Neutrophil (primary cell): ENCODE measurements at regions not wholly inside any gene's neighbourhood (a gene's known extent, or its start where the extent isn't known, plus 50 kb on each side); places are given as distances from the start of the nearest gene placed in this dataset.

Experiments used
- H3K27ac ChIP-seq: fragments of 200-600 bp; sonication (generic); 2 replicates; pipeline ENCODE4 v1.5.1; 2016; ENCODE audit warnings: mild to moderate bottlenecking, moderate library complexity
- H3K27me3 ChIP-seq: fragments of 200-600 bp; sonication (generic); 2 replicates; pipeline ENCODE4 v1.6.0; 2016; ENCODE audit warnings: mild to moderate bottlenecking
- H3K36me3 ChIP-seq: fragments of 200-600 bp; sonication (generic); 2 replicates; pipeline ENCODE4 v1.5.1; 2017
- H3K4me1 ChIP-seq, 2 experiments: fragments of 200-600 bp in 1 of 2; sonication (generic) in 1 of 2; 1 replicate in 1 of 2; 2 replicates in 1 of 2; pipeline versions ENCODE4 v1.5.1 to v1.6.1; 2013 to 2016; ENCODE audit warnings: low read depth in 1 of 2, low read length in 1 of 2, mild to moderate bottlenecking in 1 of 2, moderate library complexity in 1 of 2; ENCODE audit not compliant: control insufficient read depth in 1 of 2, insufficient read depth in 1 of 2
- H3K4me3 ChIP-seq, 2 experiments: fragments of 200-600 bp in 1 of 2; sonication (generic) in 1 of 2; 1 replicate in 1 of 2; 2 replicates in 1 of 2; pipeline ENCODE4 v1.5.1; 2013 to 2016; ENCODE audit warnings: low read depth in 1 of 2, low read length in 1 of 2, mild to moderate bottlenecking in 1 of 2, moderate library complexity in 1 of 2
- H3K9me3 ChIP-seq: fragments of 200-600 bp; sonication (generic); 2 replicates; pipeline ENCODE4 v1.5.1; 2016
- TF ChIP-seq, protein P1 (sequence below): fragments of 200-600 bp; sonication (generic); IDR thresholded peaks from 2 replicates; pipeline ENCODE4 v1.5.1; 2016; ENCODE audit warnings: antibody characterized with exemption

DNA sequence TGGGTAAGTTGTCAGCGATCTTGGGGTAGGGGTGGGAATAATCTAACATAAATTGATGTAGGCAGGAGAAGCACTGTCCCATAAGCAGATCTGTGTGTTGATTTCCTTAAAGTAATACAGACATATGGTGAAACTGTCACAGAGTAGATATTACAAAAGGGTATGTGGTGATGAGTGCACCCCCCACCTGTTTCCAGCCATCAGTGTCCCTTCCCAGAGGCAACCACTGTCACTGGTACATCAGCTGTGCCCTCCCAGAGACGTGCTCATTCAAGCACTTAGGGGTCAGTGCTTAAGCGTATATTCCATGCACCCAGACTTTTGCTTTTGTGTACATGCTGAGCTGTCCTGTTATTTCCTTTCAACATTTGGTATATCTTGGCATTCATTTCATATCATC lies 94.3 kb upstream of the PITX1 start:
- TF ChIP-seq, protein P1, sequence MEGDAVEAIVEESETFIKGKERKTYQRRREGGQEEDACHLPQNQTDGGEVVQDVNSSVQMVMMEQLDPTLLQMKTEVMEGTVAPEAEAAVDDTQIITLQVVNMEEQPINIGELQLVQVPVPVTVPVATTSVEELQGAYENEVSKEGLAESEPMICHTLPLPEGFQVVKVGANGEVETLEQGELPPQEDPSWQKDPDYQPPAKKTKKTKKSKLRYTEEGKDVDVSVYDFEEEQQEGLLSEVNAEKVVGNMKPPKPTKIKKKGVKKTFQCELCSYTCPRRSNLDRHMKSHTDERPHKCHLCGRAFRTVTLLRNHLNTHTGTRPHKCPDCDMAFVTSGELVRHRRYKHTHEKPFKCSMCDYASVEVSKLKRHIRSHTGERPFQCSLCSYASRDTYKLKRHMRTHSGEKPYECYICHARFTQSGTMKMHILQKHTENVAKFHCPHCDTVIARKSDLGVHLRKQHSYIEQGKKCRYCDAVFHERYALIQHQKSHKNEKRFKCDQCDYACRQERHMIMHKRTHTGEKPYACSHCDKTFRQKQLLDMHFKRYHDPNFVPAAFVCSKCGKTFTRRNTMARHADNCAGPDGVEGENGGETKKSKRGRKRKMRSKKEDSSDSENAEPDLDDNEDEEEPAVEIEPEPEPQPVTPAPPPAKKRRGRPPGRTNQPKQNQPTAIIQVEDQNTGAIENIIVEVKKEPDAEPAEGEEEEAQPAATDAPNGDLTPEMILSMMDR, result no peak
- Histone ChIP-seq H3K36me3 (no peaks in the 10 kb centered on the region), H3K27me3 (peaks cover 19% of the 10 kb centered on the region), H3K4me1 (peaks cover 11 to 14% of the 10 kb centered on the region in 2 experiments), H3K9me3 (no peaks in the 10 kb centered on the region), H3K27ac (no peak overlapping the region), H3K4me3 (no peak overlapping the region)

DNA sequence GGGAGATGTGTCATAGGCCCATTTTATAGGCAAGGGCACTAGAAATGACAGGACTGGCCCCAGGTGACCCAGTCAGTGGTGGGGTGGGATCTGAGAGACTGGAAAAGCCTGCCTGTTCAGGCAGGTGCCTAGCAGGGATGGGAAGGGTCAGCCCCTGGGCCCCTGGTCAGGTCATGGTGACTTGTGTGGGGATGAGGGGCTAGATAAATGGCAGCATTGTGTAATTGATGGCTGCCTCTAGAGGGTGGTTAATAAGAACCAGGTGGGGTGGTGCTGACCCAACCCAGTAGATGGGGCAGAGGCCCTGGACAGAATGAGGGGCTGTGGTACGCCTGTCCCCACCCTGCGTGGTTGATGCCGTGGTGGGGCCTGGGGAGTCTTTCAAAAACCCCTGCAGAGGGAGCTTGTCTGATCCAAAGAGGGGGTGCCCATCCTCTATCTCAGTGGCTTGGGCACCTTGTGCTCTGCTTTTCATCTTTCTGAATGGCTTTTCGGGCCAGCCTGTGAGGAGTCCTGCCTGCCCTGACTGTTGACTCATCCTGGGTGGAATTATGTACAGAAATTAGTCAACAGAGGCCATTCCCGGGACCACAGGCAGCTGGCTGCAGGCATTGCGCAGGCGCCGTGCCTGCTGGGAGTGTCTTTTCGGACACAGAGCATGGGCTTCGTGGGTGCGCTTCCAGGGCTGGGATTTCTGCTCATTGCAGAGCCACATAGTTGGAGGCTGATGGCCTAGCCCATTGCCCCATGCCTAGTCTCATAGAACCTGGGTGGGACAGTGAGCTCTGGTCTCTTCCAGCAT lies 93.6 kb upstream of the PITX1 start:
- peaks cover 26% of the 10 kb centered on the region for H3K27me3 ChIP-seq
- no peak overlapping the region for H3K4me3 ChIP-seq
- H3K27ac ChIP-seq, result no peak overlapping the region
- TF ChIP-seq, protein P1, result no peak
- no peaks in the 10 kb centered on the region for H3K9me3 ChIP-seq
- no peaks in the 10 kb centered on the region for H3K36me3 ChIP-seq
- peaks cover 7 to 9% of the 10 kb centered on the region in 2 experiments for H3K4me1 ChIP-seq

DNA sequence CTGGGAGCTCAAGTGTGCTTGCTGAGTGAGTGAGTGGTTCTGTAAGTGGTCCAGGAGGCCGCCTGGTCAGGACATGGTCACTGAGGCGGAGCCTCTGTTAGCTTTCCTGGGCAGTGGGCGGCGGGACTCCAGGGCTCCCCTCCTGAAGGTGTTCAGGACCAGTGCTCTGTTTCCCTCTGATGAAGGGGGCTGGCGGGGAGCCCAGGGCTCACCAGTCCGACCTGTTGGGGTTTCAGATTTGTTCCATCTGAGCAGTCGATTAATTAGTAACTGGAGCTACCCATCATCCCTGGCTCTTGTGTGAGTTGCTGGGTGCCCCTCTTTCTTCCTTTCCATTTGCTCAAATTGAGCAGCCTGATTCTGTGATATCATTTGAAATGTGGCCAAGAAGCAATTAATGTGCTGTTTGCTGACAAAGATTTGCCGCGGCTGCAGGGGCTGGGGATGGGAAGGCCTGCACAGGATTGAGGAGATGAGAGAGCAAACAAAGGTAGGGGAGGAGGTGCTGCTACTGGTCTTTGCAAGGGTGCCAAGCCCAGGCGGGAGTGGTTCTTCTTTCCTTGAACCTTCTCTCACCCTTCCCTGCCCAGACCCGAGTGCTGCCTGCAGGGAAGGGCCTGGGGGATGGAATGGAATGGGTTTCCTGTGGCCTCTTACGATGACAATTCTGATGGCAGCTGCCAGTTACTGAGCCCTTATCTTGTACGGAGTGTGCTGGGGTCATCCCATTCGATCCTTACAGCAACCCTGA lies 92.8 kb upstream of the PITX1 start:
- Histone ChIP-seq H3K4me3 (no peak overlapping the region), H3K27me3 (peaks cover 30% of the 10 kb centered on the region), H3K9me3 (no peaks in the 10 kb centered on the region), H3K36me3 (no peaks in the 10 kb centered on the region), H3K4me1 (peaks cover 0 to under 1% of the 10 kb centered on the region in 2 experiments), H3K27ac (no peak overlapping the region)
- TF ChIP-seq, protein P1, result no peak

- peaks cover 30% of the 10 kb centered on the region for H3K27me3 ChIP-seq
- TF ChIP-seq, protein P1, result no peak
Observed at GRCh38 chr5:135124724-135125123, 90.7 kb upstream of the PITX1 start.

GRCh38 chr5:135124128-135124527 lies 90.1 kb upstream of the PITX1 start:
- TF ChIP-seq, protein P1, result no peak
- no peaks in the 10 kb centered on the region for H3K4me1 ChIP-seq
- H3K36me3 ChIP-seq, result no peaks in the 10 kb centered on the region
- H3K4me3 ChIP-seq, result no peak overlapping the region
- H3K27me3 ChIP-seq, result peaks cover 30% of the 10 kb centered on the region
- no peak overlapping the region for H3K27ac ChIP-seq
- no peaks in the 10 kb centered on the region for H3K9me3 ChIP-seq

More at GRCh38 chr5:135124724-135125123, 90.7 kb upstream of the PITX1 start:
- Histone ChIP-seq H3K9me3 (no peaks in the 10 kb centered on the region), H3K36me3 (no peaks in the 10 kb centered on the region), H3K4me3 (no peak overlapping the region), H3K27ac (no peak overlapping the region), H3K4me1 (no peaks in the 10 kb centered on the region)
